Coronary artery (tissue), 2 donors: ENCODE measurements at regions not wholly inside any gene's neighbourhood (a gene's known extent, or its start where the extent isn't known, plus 50 kb on each side); places are given as distances from the start of the nearest gene placed in this dataset.

ENCODE experiments used
- DNase-seq: peaks from one replicate; pipeline ENCODE4 v3.0.0-alpha.2; 2017; ENCODE audit warnings: low spot score
- H3K27ac ChIP-seq, 2 donors: fragments of 200-600 bp; sonication (generic); one replicate each; pipeline ENCODE4 v1.5.1; 2016 to 2019
- H3K4me3 ChIP-seq: fragments of 200-600 bp; sonication (generic); 2 replicates; pipeline ENCODE4 v1.5.1; 2016; ENCODE audit warnings: mild to moderate bottlenecking, moderate library complexity
- TF ChIP-seq, protein P1 (sequence below): fragments of 200-600 bp; sonication (generic); IDR thresholded peaks from one replicate; pipeline ENCODE4 v1.5.1; 2019; ENCODE audit warnings: antibody characterized with exemption

DNA sequence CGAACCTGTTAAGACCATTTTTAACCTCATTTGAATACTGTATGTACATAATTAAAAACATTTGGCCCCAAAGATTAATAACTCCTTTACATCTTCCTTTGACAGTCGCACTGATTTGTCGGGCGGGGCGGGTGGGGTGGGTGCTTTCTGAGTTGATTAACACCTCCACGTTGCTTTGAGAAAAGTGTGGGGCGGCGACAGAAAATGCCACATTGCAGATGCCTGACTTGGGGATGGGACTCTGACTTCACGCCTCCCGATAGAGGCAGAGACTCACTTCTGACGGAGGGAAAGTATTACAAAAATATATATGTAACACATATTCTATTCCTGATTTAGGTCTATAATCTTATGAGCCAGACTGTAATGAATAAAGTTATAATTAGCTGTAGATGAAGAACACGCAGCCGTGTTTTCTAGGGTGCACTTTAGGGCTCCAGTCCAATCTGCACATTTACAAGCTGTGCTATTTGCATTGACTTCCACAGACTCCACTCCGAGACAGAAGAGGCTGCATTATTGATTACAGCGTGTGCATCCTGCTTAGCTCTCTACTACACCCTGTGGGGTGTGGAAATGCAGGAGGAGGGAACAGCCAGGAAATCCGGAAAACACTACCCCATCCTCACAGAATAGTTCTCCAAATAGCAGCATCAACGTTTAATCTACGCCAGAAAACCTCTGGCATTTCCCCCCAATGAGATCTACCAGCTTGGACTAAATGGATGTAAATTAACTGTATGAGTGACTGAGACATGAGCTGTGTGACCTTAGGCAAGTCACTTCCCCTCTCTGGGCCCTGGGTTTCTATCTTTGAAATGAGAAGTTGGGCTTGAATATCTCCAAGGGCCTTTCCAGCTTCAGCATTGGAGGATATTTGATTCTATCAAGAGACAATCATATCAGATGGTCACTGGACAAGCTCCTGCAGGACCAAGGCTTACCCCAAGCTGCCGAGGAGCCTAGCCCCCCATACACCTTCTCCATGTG is 308.0 kb downstream of the RRAGC start:
- Histone ChIP-seq H3K27ac (no peak overlapping the region), H3K4me3 (no peak overlapping the region)
- DNase-seq, result no peak
- TF ChIP-seq, protein P1, sequence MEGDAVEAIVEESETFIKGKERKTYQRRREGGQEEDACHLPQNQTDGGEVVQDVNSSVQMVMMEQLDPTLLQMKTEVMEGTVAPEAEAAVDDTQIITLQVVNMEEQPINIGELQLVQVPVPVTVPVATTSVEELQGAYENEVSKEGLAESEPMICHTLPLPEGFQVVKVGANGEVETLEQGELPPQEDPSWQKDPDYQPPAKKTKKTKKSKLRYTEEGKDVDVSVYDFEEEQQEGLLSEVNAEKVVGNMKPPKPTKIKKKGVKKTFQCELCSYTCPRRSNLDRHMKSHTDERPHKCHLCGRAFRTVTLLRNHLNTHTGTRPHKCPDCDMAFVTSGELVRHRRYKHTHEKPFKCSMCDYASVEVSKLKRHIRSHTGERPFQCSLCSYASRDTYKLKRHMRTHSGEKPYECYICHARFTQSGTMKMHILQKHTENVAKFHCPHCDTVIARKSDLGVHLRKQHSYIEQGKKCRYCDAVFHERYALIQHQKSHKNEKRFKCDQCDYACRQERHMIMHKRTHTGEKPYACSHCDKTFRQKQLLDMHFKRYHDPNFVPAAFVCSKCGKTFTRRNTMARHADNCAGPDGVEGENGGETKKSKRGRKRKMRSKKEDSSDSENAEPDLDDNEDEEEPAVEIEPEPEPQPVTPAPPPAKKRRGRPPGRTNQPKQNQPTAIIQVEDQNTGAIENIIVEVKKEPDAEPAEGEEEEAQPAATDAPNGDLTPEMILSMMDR, result no peak

GRCh38 chr1:38549191-38549590 is 310.4 kb downstream of the RRAGC start:
- DNase-seq, result no peak
- TF ChIP-seq, protein P1, result no peak
- Histone ChIP-seq H3K4me3 (no peak overlapping the region), H3K27ac (no peak overlapping the region)

GRCh38 chr1:38547321-38547720 is 312.3 kb downstream of the RRAGC start:
- no peak for DNase-seq
- no peak overlapping the region for H3K4me3 ChIP-seq
- no peak overlapping the region for H3K27ac ChIP-seq
- TF ChIP-seq, protein P1, result no peak

DNA sequence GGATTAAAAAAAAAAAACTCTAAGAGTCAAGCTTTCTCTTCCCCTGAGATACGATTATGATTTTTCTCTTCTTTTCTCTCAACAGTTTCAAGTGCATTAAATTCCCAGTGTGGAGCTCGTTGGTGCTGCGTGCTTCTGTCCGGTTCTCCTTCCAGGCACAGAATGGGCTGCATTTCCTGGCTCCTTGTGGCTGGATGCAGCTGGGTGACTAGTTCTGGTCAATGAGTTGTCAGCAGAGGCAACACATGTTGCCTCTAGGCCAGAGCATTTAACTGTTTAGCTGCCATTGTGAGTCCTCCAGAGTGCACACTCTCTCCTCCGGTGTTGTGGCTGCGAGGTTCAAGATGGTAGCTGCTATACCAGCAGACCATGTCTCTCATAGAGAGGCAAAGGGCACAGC is 312.9 kb downstream of the RRAGC start:
- TF ChIP-seq, protein P1, result no peak
- Histone ChIP-seq H3K27ac (no peak overlapping the region), H3K4me3 (no peak overlapping the region)
- no peak for DNase-seq

DNA sequence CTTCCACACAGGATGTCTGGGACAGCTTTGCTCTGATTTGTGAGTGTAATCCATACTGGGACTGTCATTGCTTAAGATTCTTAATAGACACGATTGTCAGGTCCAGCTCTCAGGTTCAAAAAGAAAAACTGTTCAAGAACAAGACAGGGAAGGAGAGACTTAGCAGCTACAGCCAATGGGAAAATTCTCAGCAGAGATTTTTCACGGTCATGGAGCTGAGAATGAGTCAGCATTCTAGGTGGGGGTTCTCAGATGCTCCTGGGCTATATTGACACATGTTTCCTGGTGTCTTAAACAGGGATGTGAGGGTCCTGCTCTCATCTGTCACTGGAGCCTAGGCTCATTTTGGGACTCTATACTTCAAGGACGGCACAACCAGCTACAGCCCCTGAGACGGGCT is 318.3 kb downstream of the RRAGC start:
- TF ChIP-seq, protein P1, result no peak
- no peak for DNase-seq
- Histone ChIP-seq H3K27ac (no peak overlapping the region), H3K4me3 (no peak overlapping the region)

- TF ChIP-seq, protein P1, result no peak
- peak; percentile 24 for DNase-seq
- Histone ChIP-seq H3K27ac (no peak overlapping the region), H3K4me3 (no peak overlapping the region)
These were observed 319.6 kb downstream of the RRAGC start for GRCh38 chr1:38539931-38540330.

DNA sequence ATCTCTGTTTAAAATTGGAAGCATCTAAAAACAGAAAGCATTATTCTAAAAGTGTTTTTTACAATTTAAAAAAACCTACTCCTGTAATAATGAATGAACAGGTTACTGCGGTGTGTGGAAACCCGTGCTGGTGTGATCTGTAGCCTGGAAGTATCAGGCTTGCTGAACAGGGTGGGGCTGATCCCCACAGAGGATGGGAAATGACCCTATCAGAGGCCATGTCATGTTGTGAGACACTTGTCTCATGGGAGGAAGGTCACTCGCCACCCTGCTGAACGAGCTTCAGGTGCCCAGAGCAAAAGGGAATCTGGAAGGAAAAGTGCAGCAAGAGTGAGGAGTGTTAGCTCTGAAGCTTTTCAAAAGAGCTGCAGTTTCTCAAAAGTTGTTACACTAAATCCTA is 320.7 kb downstream of the RRAGC start:
- TF ChIP-seq, protein P1, result no peak
- no peak for DNase-seq
- Histone ChIP-seq H3K27ac (no peak overlapping the region), H3K4me3 (no peak overlapping the region)
